Activated B cell treated with CpG ODN at 0.5 μM for 24 hours (primary cell): ENCODE measurements at regions not wholly inside any gene's neighbourhood (a gene's known extent, or its start where the extent isn't known, plus 50 kb on each side); places are given as distances from the start of the nearest gene placed in this dataset.
"Not testable (repeated sequence)": the region's sequence is repeated elsewhere in the genome, so short reads cannot be mapped to it uniquely, and the experiment has no call there.

Experiments used
- ATAC-seq: fragments of 200-7000 bp; cut with Tn5 transposase; one replicate; pipeline ENCODE4 v1.10.0; 2021; ENCODE audit warnings: low read depth, mild to moderate bottlenecking, moderate library complexity
- CTCF ChIA-PET: fragments of 350-600 bp; sonication (Branson Sonifier 250); formaldehyde crosslinking; loops from one replicate; lab custom pipeline; 2021; ENCODE audit warnings: antibody characterized with exemption; lab: Charles Lee
- POLR2A ChIA-PET: fragments of 350-600 bp; sonication (Branson Sonifier 250); formaldehyde crosslinking; loops from one replicate; lab custom pipeline; 2021; ENCODE audit warnings: antibody characterized with exemption; lab: Charles Lee
- DNase-seq: peaks from one replicate; pipeline ENCODE4 v3.0.0; 2022
- H3K27ac Mint-ChIP-seq: one replicate; pipeline ENCODE4 v1.8.0; 2020; ENCODE audit warnings: mixed read lengths
- H3K27me3 Mint-ChIP-seq: one replicate; pipeline ENCODE4 v1.8.0; 2021; ENCODE audit warnings: mixed read lengths
- H3K36me3 Mint-ChIP-seq: one replicate; pipeline ENCODE4 v1.8.0; 2021; ENCODE audit warnings: low read depth, mixed read lengths
- H3K4me1 Mint-ChIP-seq: one replicate; pipeline ENCODE4 v1.8.0; 2021; ENCODE audit warnings: mixed read lengths
- H3K4me3 Mint-ChIP-seq: one replicate; pipeline ENCODE4 v1.8.0; 2020; ENCODE audit warnings: mild to moderate bottlenecking, mixed read lengths
- H3K9me3 Mint-ChIP-seq: one replicate; pipeline ENCODE4 v1.8.0; 2020; ENCODE audit warnings: mixed read lengths
- intact Hi-C: fragments of 100-400 bp; cut with micrococcal nuclease; formaldehyde crosslinking; loops from one replicate; pipeline ENCODE4 v1.15.1; 2024
- TF ChIP-seq, protein P1 (sequence below): fragments of 200-600 bp; IDR thresholded peaks from one replicate; pipeline ENCODE4 v1.8.0; 2022; ENCODE audit warnings: antibody characterized with exemption, mild to moderate bottlenecking

- no peak overlapping the region for H3K27ac Mint-ChIP-seq
- POLR2A ChIA-PET: no interaction called here
- H3K36me3 Mint-ChIP-seq: peaks cover 2% of the 10 kb centered on the region
- no peak overlapping the region for H3K4me3 Mint-ChIP-seq
- H3K4me1 Mint-ChIP-seq: peaks cover 18% of the 10 kb centered on the region
- ATAC-seq (no peak), DNase-seq (no peak)
- intact Hi-C loops: no loop called here
- TF ChIP-seq, protein P1, sequence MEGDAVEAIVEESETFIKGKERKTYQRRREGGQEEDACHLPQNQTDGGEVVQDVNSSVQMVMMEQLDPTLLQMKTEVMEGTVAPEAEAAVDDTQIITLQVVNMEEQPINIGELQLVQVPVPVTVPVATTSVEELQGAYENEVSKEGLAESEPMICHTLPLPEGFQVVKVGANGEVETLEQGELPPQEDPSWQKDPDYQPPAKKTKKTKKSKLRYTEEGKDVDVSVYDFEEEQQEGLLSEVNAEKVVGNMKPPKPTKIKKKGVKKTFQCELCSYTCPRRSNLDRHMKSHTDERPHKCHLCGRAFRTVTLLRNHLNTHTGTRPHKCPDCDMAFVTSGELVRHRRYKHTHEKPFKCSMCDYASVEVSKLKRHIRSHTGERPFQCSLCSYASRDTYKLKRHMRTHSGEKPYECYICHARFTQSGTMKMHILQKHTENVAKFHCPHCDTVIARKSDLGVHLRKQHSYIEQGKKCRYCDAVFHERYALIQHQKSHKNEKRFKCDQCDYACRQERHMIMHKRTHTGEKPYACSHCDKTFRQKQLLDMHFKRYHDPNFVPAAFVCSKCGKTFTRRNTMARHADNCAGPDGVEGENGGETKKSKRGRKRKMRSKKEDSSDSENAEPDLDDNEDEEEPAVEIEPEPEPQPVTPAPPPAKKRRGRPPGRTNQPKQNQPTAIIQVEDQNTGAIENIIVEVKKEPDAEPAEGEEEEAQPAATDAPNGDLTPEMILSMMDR: no peak
- H3K9me3 Mint-ChIP-seq: peaks cover 17% of the 10 kb centered on the region
- no peaks in the 10 kb centered on the region for H3K27me3 Mint-ChIP-seq
- CTCF ChIA-PET: no interaction called here
Measured at GRCh38 chr1:219100059-219100458, 73.6 kb upstream of the LYPLAL1 start.

DNA sequence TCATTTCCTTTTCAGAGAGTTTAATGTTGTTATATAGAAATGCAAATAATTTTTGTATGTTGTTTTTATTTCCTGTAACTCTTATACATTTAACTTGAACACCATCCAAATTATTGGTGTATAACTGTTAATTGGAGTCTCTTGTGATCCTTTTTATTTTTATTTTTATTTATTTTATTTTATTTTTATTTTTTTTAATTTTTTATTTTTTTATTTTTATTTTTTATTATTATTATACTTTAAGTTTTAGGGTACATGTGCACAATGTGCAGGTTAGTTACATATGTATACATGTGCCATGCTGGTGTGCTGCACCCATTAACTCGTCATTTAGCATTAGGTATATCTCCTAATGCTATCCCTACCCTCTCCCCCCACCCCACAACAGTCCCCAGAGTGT, 71.2 kb upstream of the LYPLAL1 start:
- H3K4me1 Mint-ChIP-seq: peaks cover 18% of the 10 kb centered on the region
- H3K9me3 Mint-ChIP-seq, H3K4me3 Mint-ChIP-seq, CTCF ChIA-PET, H3K27ac Mint-ChIP-seq, H3K36me3 Mint-ChIP-seq, ATAC-seq, DNase-seq, H3K27me3 Mint-ChIP-seq, POLR2A ChIA-PET, intact Hi-C loops: not testable (repeated sequence)

- Mint-ChIP-seq H3K4me1 (peaks cover 4% of the 10 kb centered on the region), H3K36me3 (no peaks in the 10 kb centered on the region), H3K9me3 (no peaks in the 10 kb centered on the region), H3K4me3 (no peak overlapping the region), H3K27ac (no peak overlapping the region), H3K27me3 (no peaks in the 10 kb centered on the region)
- DNase-seq: no peak
- TF ChIP-seq, protein P1: no peak
- ATAC-seq: no peak
- ChIA-PET POLR2A (no interaction called here), CTCF (no interaction called here)
- intact Hi-C loops: no loop called here
Measured at GRCh38 chr1:219105893-219106292, 67.8 kb upstream of the LYPLAL1 start.

- ATAC-seq: peak; percentile 28
- H3K9me3 Mint-ChIP-seq: peaks cover 11% of the 10 kb centered on the region
- intact Hi-C loops: no loop called here
Measured at GRCh38 chr1:219109424-219110018, 64.2 kb upstream of the LYPLAL1 start.

DNA sequence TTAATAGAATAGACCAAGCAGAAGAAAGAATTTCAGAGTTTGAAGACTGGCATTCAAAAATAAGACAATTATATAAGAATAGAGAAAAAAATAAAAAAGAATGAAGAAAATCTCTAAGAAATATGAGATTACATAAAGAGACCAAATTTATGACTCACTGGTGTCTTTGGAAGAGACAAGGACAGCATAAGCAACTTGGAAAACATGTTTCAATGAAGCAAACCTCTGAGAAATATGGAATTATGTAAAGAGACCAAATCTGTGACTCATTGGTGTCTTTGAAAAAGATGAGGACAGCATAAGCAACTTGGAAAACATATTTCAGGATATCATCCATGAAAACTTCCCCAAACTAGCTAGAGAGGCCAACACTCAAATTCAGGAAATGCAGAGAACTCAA, 60.4 kb upstream of the LYPLAL1 start:
- no peak for DNase-seq
- intact Hi-C loops: no loop called here
- peaks cover 5% of the 10 kb centered on the region for H3K36me3 Mint-ChIP-seq
- ATAC-seq: no peak
- H3K4me3 Mint-ChIP-seq: no peak overlapping the region
- POLR2A ChIA-PET: no interaction called here
- H3K27ac Mint-ChIP-seq: no peak overlapping the region
- peaks cover 2% of the 10 kb centered on the region for H3K27me3 Mint-ChIP-seq
- H3K9me3 Mint-ChIP-seq: peaks cover 11% of the 10 kb centered on the region
- peaks cover 4% of the 10 kb centered on the region for H3K4me1 Mint-ChIP-seq
- TF ChIP-seq, protein P1: no peak
- CTCF ChIA-PET: no interaction called here

More at GRCh38 chr1:219109424-219110018, 64.2 kb upstream of the LYPLAL1 start:
- peaks cover 4% of the 10 kb centered on the region for H3K4me1 Mint-ChIP-seq
- peaks cover 2% of the 10 kb centered on the region for H3K27me3 Mint-ChIP-seq
- ChIA-PET CTCF (no interaction called here), POLR2A (no interaction called here)
- TF ChIP-seq, protein P1: no peak
- no peak overlapping the region for H3K27ac Mint-ChIP-seq
- no peak for DNase-seq
- H3K36me3 Mint-ChIP-seq: peaks cover 5% of the 10 kb centered on the region
- no peak overlapping the region for H3K4me3 Mint-ChIP-seq

GRCh38 chr1:219114014-219114413, 59.7 kb upstream of the LYPLAL1 start:
- TF ChIP-seq, protein P1: no peak
- no peak for ATAC-seq
- peaks cover 11% of the 10 kb centered on the region for H3K9me3 Mint-ChIP-seq
- intact Hi-C loops: no loop called here
- no peak overlapping the region for H3K27ac Mint-ChIP-seq
- POLR2A ChIA-PET: no interaction called here
- peaks cover 5% of the 10 kb centered on the region for H3K36me3 Mint-ChIP-seq
- CTCF ChIA-PET: no interaction called here
- no peak overlapping the region for H3K4me3 Mint-ChIP-seq
- peaks cover 4% of the 10 kb centered on the region for H3K4me1 Mint-ChIP-seq
- H3K27me3 Mint-ChIP-seq: peaks cover 2% of the 10 kb centered on the region
- no peak for DNase-seq
